Fibroblast of lung (primary cell): ENCODE measurements at regions not wholly inside any gene's neighbourhood (a gene's known extent, or its start where the extent isn't known, plus 50 kb on each side); places are given as distances from the start of the nearest gene placed in this dataset.

Experiments used
- DNase-seq, 2 donors: peaks; one replicate each; pipeline versions ENCODE4 v3.0.0 to v3.0.0-alpha.2; 2010; ENCODE audit warnings: low read depth in 2 of 2
- H2AFZ ChIP-seq: 2 replicates; pipeline ENCODE4 v1.5.1; 2012; ENCODE audit warnings: low read length, control low read depth, inconsistent platforms
- H3K27ac ChIP-seq: 2 replicates; pipeline ENCODE4 v1.5.1; 2011; ENCODE audit warnings: low read length, control low read depth; ENCODE audit not compliant: insufficient read depth
- H3K27me3 ChIP-seq: 2 replicates; pipeline ENCODE4 v1.5.1; 2011; ENCODE audit warnings: mild to moderate bottlenecking, low read length; ENCODE audit not compliant: control insufficient read depth, insufficient read depth
- H3K36me3 ChIP-seq: 2 replicates; pipeline ENCODE4 v1.5.1; 2011; ENCODE audit warnings: low read length; ENCODE audit not compliant: control insufficient read depth, insufficient read depth
- H3K4me1 ChIP-seq: 2 replicates; pipeline ENCODE4 v1.5.1; 2011; ENCODE audit warnings: low read length; ENCODE audit not compliant: control insufficient read depth, insufficient read depth; ENCODE audit errors: extremely low read depth
- H3K4me2 ChIP-seq: 2 replicates; pipeline ENCODE4 v1.5.1; 2011; ENCODE audit warnings: low read length, control low read depth; ENCODE audit not compliant: insufficient read depth; ENCODE audit errors: extremely low read depth
- H3K4me3 ChIP-seq, 4 experiments: fragments of 200-600 bp in 1 of 4; sonication (generic) in 1 of 4; replicated peaks in 1 of 4; 2 replicates each; pipeline ENCODE4 v1.5.1; 2011 to 2016; ENCODE audit warnings: low read length in 4 of 4, low read depth in 3 of 4, mild to moderate bottlenecking in 3 of 4, control low read depth in 2 of 4, inconsistent platforms in 1 of 4, mixed read lengths in 1 of 4; ENCODE audit not compliant: insufficient read depth in 1 of 4; ENCODE audit errors: control extremely low read depth in 1 of 4
- H3K79me2 ChIP-seq: 2 replicates; pipeline ENCODE4 v1.5.1; 2012; ENCODE audit warnings: mild to moderate bottlenecking, low read length, inconsistent platforms; ENCODE audit not compliant: control insufficient read depth, insufficient read depth
- H3K9ac ChIP-seq: 2 replicates; pipeline ENCODE4 v1.5.1; 2011; ENCODE audit warnings: mild to moderate bottlenecking, low read length, control low read depth; ENCODE audit not compliant: insufficient read depth
- H3K9me3 ChIP-seq: 2 replicates; pipeline ENCODE4 v1.5.1; 2012; ENCODE audit warnings: low read depth, low read length; ENCODE audit not compliant: control insufficient read depth, insufficient read depth
- H4K20me1 ChIP-seq: 2 replicates; pipeline ENCODE4 v1.5.1; 2011; ENCODE audit warnings: low read length; ENCODE audit not compliant: control insufficient read depth, insufficient read depth; ENCODE audit errors: extremely low read depth
- CTCF ChIP-seq, 2 donors: IDR thresholded peaks in 1 of 2; conservative IDR thresholded peaks in 1 of 2; 1 replicate in 1 of 2; 2 replicates in 1 of 2; pipeline ENCODE4 v1.5.1; 2011 to 2012; ENCODE audit warnings: low read length in 2 of 2, control low read depth in 1 of 2, inconsistent platforms in 1 of 2, low read depth in 1 of 2, mild to moderate bottlenecking in 1 of 2
- EZH2 ChIP-seq: IDR thresholded peaks from 2 replicates; pipeline ENCODE4 v1.5.1; 2012; ENCODE audit warnings: low read length, control low read depth, mild to moderate bottlenecking; ENCODE audit errors: missing control alignments

GRCh38 chr3:19725000-19725399 lies 209.0 kb downstream of the EFHB start:
- Histone ChIP-seq H4K20me1 (no peaks in the 10 kb centered on the region), H3K4me2 (no peak overlapping the region), H3K27me3 (no peaks in the 10 kb centered on the region), H2AFZ (no peak overlapping the region), H3K4me3 (no peak overlapping the region), H3K9ac (no peak overlapping the region), H3K36me3 (no peaks in the 10 kb centered on the region), H3K27ac (no peak overlapping the region), H3K4me1 (no peaks in the 10 kb centered on the region), H3K79me2 (no peaks in the 10 kb centered on the region), H3K9me3 (no peaks in the 10 kb centered on the region)
- no peak for TF ChIP-seq CTCF (conservative IDR thresholded peaks at IDR 0.05 in 1 of 2, IDR thresholded peaks at IDR 0.05 in 1 of 2; ENCODE audit: low read depth in 1 of 2, low read length in 2 of 2)
- TF ChIP-seq EZH2, result no peak
- no peak for DNase-seq

DNA sequence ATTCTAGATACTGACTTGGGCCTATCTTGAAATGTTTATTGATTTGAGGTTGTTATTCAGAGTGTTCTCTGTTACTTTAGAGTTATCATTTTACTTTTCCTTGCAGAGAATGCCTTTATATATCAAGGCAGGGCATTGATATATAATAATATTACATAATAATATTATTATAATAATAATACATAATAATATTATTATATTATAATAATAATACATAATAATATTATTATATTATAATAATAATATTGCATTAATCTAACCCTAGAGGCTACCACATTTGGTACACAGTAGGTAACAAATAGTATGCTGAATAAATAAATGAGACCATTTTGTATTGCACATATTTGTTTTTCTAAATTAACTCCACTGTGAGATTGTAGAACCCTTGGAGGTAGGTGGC lies 216.3 kb downstream of the EFHB start:
- H3K27ac ChIP-seq, result no peak overlapping the region
- H4K20me1 ChIP-seq, result no peaks in the 10 kb centered on the region
- no peak overlapping the region for H3K4me3 ChIP-seq
- no peaks in the 10 kb centered on the region for H3K4me1 ChIP-seq
- TF ChIP-seq CTCF (conservative IDR thresholded peaks at IDR 0.05 in 1 of 2, IDR thresholded peaks at IDR 0.05 in 1 of 2; ENCODE audit: low read depth in 1 of 2, low read length in 2 of 2), result no peak
- TF ChIP-seq EZH2, result no peak
- H3K27me3 ChIP-seq, result no peaks in the 10 kb centered on the region
- H3K9me3 ChIP-seq, result no peaks in the 10 kb centered on the region
- no peaks in the 10 kb centered on the region for H3K36me3 ChIP-seq
- H2AFZ ChIP-seq, result no peak overlapping the region
- DNase-seq, result no peak
- H3K4me2 ChIP-seq, result no peak overlapping the region
- H3K79me2 ChIP-seq, result no peaks in the 10 kb centered on the region
- no peak overlapping the region for H3K9ac ChIP-seq

DNA sequence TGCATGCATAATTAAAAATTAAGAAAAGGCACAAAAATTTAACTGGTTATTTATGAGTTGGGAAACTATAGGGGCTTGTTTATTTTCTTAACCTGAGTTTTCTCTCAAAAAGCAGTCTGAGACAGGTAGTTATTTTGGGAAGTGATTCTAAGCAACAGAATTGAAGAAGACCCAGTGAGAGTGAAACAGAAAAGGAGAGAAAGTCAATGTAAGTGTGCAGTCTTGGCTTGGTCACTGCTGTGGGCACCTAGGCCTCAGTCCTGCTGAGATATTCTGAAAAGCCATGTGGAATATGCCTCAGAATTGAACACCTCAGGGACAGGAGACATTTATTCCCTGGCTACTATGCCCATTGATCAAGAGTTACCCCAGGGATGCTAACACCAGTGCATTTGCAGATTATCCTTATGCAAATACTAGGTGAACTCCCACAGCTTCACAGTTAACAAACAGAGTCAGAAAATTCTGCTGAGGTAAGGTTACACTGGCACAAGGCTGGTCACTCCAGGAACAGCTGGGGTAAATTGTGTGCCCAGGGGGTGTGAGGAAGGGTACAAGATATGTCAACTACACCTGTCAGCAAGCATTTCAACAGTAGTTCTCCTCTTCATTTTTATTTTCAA lies 222.7 kb downstream of the EFHB start:
- H3K9ac ChIP-seq, result no peak overlapping the region
- H3K4me3 ChIP-seq, result no peak overlapping the region
- no peak overlapping the region for H3K27ac ChIP-seq
- no peak for TF ChIP-seq CTCF (conservative IDR thresholded peaks at IDR 0.05 in 1 of 2, IDR thresholded peaks at IDR 0.05 in 1 of 2; ENCODE audit: low read depth in 1 of 2, low read length in 2 of 2)
- no peak for TF ChIP-seq EZH2
- H3K4me2 ChIP-seq, result no peak overlapping the region
- H2AFZ ChIP-seq, result no peak overlapping the region
- H4K20me1 ChIP-seq, result no peaks in the 10 kb centered on the region
- DNase-seq, result no peak
- no peaks in the 10 kb centered on the region for H3K79me2 ChIP-seq
- H3K36me3 ChIP-seq, result no peaks in the 10 kb centered on the region
- no peaks in the 10 kb centered on the region for H3K4me1 ChIP-seq
- no peaks in the 10 kb centered on the region for H3K27me3 ChIP-seq
- H3K9me3 ChIP-seq, result no peaks in the 10 kb centered on the region
